SK-N-SH (cell line): ENCODE measurements at regions not wholly inside any gene's neighbourhood (a gene's known extent, or its start where the extent isn't known, plus 50 kb on each side); places are given as distances from the start of the nearest gene placed in this dataset.
A peak's percentile ranks its signal among the peaks of the same experiment; 100 is the strongest.

Experiments used
- CTCF ChIA-PET: fragments of 300-600, 350-600 bp; formaldehyde crosslinking; extraction: SDS; loops from one replicate; lab custom pipeline; 2021; lab: Yijun Ruan, JAX
- POLR2A ChIA-PET: fragments of 350-600 bp; sonication (Branson Sonifier 250); formaldehyde crosslinking; extraction: SDS; loops from one replicate; lab custom pipeline; 2020; ENCODE audit warnings: antibody characterized with exemption, inconsistent platforms; lab: Yijun Ruan, JAX
- DNase-seq: peaks from one replicate; pipeline ENCODE4 v3.0.0; 2012
- H2AFZ ChIP-seq: fragments of 200-600 bp; sonication (generic); 2 replicates; pipeline ENCODE4 v1.8.1; 2016; ENCODE audit warnings: antibody characterized with exemption, mild to moderate bottlenecking, low read depth
- H3F3A ChIP-seq: fragments of 200-600 bp; sonication (generic); replicated peaks from 2 replicates; pipeline ENCODE3; 2016; ENCODE audit warnings: antibody characterized with exemption, mild to moderate bottlenecking; ENCODE audit not compliant: insufficient read depth
- H3K27ac ChIP-seq, 2 experiments: fragments of 200-500 bp in 1 of 2; fragments of 200-600 bp in 1 of 2; sonication (Bioruptor generic) in 1 of 2; sonication (generic), shearing (Covaris generic) in 1 of 2; 2 replicates each; pipeline versions ENCODE4 v1.5.1 to v1.6.1; 2014 to 2016; ENCODE audit warnings: low read depth in 2 of 2, inconsistent platforms in 1 of 2, low read length in 1 of 2, mild to moderate bottlenecking in 1 of 2, mixed read lengths in 1 of 2
- H3K27me3 ChIP-seq: fragments of 200-600 bp; sonication (generic), shearing (Covaris generic); 2 replicates; pipeline ENCODE4 v1.6.1; 2016; ENCODE audit warnings: mixed run types; ENCODE audit not compliant: insufficient read depth
- H3K36me3 ChIP-seq, 2 experiments: fragments of 200-500 bp in 1 of 2; fragments of 200-600 bp in 1 of 2; sonication (Bioruptor generic) in 1 of 2; sonication (generic) in 1 of 2; replicated peaks in 1 of 2; 2 replicates each; pipeline versions ENCODE3 to v1.5.1; 2014 to 2016; ENCODE audit warnings: low read length in 1 of 2, mild to moderate bottlenecking in 1 of 2; ENCODE audit not compliant: insufficient read depth in 2 of 2, control insufficient read depth in 1 of 2
- H3K4me1 ChIP-seq, 2 experiments: fragments of 200-500 bp in 1 of 2; fragments of 200-600 bp in 1 of 2; sonication (Bioruptor generic) in 1 of 2; sonication (generic), shearing (Covaris generic) in 1 of 2; 2 replicates each; pipeline versions ENCODE4 v1.5.1 to v1.6.1; 2014 to 2016; ENCODE audit warnings: low read depth in 1 of 2, low read length in 1 of 2, mixed run types in 1 of 2; ENCODE audit not compliant: insufficient read depth in 2 of 2, control insufficient read depth in 1 of 2
- H3K4me2 ChIP-seq: fragments of 200-600 bp; sonication (generic), shearing (Covaris generic); 2 replicates; pipeline ENCODE4 v1.6.1; 2017; ENCODE audit warnings: mixed run types
- H3K4me3 ChIP-seq, 2 experiments: fragments of 200-500 bp in 1 of 2; fragments of 200-600 bp in 1 of 2; sonication (Bioruptor generic) in 1 of 2; sonication (generic), shearing (Covaris generic) in 1 of 2; 2 replicates each; pipeline versions ENCODE4 v1.5.1 to v1.8.1; 2014 to 2016; ENCODE audit warnings: low read depth in 2 of 2, inconsistent platforms in 1 of 2, low read length in 1 of 2, mild to moderate bottlenecking in 1 of 2, mixed read lengths in 1 of 2, moderate library complexity in 1 of 2
- H3K79me2 ChIP-seq: fragments of 200-600 bp; sonication (generic); 2 replicates; pipeline ENCODE4 v1.8.1; 2017; ENCODE audit warnings: mild to moderate bottlenecking; ENCODE audit not compliant: insufficient read depth
- H3K9ac ChIP-seq: fragments of 200-600 bp; sonication (generic); 2 replicates; pipeline ENCODE4 v1.6.1; 2017; ENCODE audit warnings: mixed run types
- H3K9me2 ChIP-seq: fragments of 200-600 bp; sonication (generic); 2 replicates; pipeline ENCODE4 v1.6.1; 2017; ENCODE audit warnings: mixed run types
- H3K9me3 ChIP-seq: fragments of 200-600 bp; sonication (generic); 2 replicates; pipeline ENCODE4 v1.6.1; 2017; ENCODE audit warnings: mixed run types, mild to moderate bottlenecking, moderate library complexity
- H4K20me1 ChIP-seq: fragments of 200-600 bp; sonication (generic); 2 replicates; pipeline ENCODE4 v1.6.1; 2017; ENCODE audit warnings: mild to moderate bottlenecking, mixed run types; ENCODE audit not compliant: insufficient read depth
- CHD2 ChIP-seq: fragments of 150-350 bp; IDR thresholded peaks from 2 replicates; pipeline ENCODE4 v1.6.1; 2018; ENCODE audit warnings: low read length; ENCODE audit not compliant: partially characterized antibody
- CTCF ChIP-seq: fragments of 200-600 bp; sonication (generic); IDR thresholded peaks from 2 replicates; pipeline ENCODE4 v1.6.1; 2017; ENCODE audit warnings: antibody characterized with exemption, mild to moderate bottlenecking, moderate library complexity
- FOSL2 ChIP-seq: IDR thresholded peaks from 2 replicates; pipeline ENCODE4 v1.4.0; 2012; ENCODE audit warnings: low read depth, mild to moderate bottlenecking, moderate library complexity, borderline replicate concordance
- FOXJ3 ChIP-seq: sonication (generic); formaldehyde crosslinking; IDR thresholded peaks from 2 replicates; pipeline ENCODE4 v1.5.1; 2020; ENCODE audit warnings: mild to moderate bottlenecking, missing genetic modification reagents
- FOXM1 ChIP-seq: IDR thresholded peaks from 2 replicates; pipeline ENCODE4 v1.4.0; 2012; ENCODE audit warnings: low read depth, mild to moderate bottlenecking
- JUND ChIP-seq: IDR thresholded peaks from 2 replicates; pipeline ENCODE4 v1.4.0; 2012
- MAX ChIP-seq: IDR thresholded peaks from 2 replicates; pipeline ENCODE4 v1.4.0; 2012; ENCODE audit warnings: low read depth
- NFIC ChIP-seq: IDR thresholded peaks from 2 replicates; pipeline ENCODE4 v1.4.0; 2012; ENCODE audit warnings: borderline replicate concordance
- PBX3 ChIP-seq: IDR thresholded peaks from 2 replicates; pipeline ENCODE4; 2012
- POLR2AphosphoS5 ChIP-seq: IDR thresholded peaks from 2 replicates; pipeline ENCODE4 v1.6.1; 2012; ENCODE audit warnings: low read depth, low read length
- RAD21 ChIP-seq: IDR thresholded peaks from 2 replicates; pipeline ENCODE4 v1.6.1; 2012; ENCODE audit warnings: mild to moderate bottlenecking, low read length
- RCOR1 ChIP-seq: fragments of 150-350 bp; IDR thresholded peaks from 2 replicates; pipeline ENCODE4 v1.6.1; 2017; ENCODE audit warnings: antibody characterized with exemption, low read length
- REST ChIP-seq: IDR thresholded peaks from 2 replicates; pipeline ENCODE4 v1.6.1; 2012; ENCODE audit warnings: mild to moderate bottlenecking, low read depth, low read length, moderate library complexity
- TCF12 ChIP-seq: IDR thresholded peaks from 2 replicates; pipeline ENCODE4 v1.4.0; 2012
- WGBS: methylation state at CpG from one replicate; pipeline ENCODE4 v1.1.6; 2017; ENCODE audit warnings: low lambda C conversion rate; 5-methylcytosine and 5-hydroxymethylcytosine counted together

GRCh38 chr12:105469701-105470100, 139.2 kb downstream of the C12orf75 start (continued):
- no peak for TF ChIP-seq CHD2

- H3K9me2 ChIP-seq, result no peaks in the 10 kb centered on the region
- TF ChIP-seq CTCF, result no peak
- TF ChIP-seq RAD21, result no peak
- no peak for TF ChIP-seq TCF12
- H3K36me3 ChIP-seq, result no peaks in the 10 kb centered on the region
- H2AFZ ChIP-seq, result peak overlapping the region; percentile 79; the same call in 1 of the 2 replicates
- peaks cover 22% of the 10 kb centered on the region for H3F3A ChIP-seq
- no peaks in the 10 kb centered on the region for H4K20me1 ChIP-seq
- WGBS, result 89% methylated on average over 2 of the region's 2 CpGs
- H3K9ac ChIP-seq, result no peak overlapping the region
- no peak for DNase-seq
- H3K27me3 ChIP-seq, result no peaks in the 10 kb centered on the region
- no peak overlapping the region for H3K4me3 ChIP-seq
- H3K27ac ChIP-seq, result peak overlapping the region in 1 of 2 experiments; percentile 48; a peak in 2 of 4 replicates
- no peaks in the 10 kb centered on the region for H3K79me2 ChIP-seq
- CTCF ChIA-PET, result no interaction called here
- H3K9me3 ChIP-seq, result no peaks in the 10 kb centered on the region
- peaks cover 2 to 4% of the 10 kb centered on the region in 2 experiments; a peak in 2 of 4 replicates for H3K4me1 ChIP-seq
- POLR2A ChIA-PET, result no interaction called here
- peak overlapping the region; percentile 11; the same call in 1 of the 2 replicates for H3K4me2 ChIP-seq
Measured at GRCh38 chr12:105470102-105470501, 139.6 kb downstream of the C12orf75 start.

GRCh38 chr12:105470601-105471000, 140.1 kb downstream of the C12orf75 start:
- H2AFZ ChIP-seq, result no peak overlapping the region
- no peaks in the 10 kb centered on the region for H3K9me2 ChIP-seq
- H3F3A ChIP-seq, result peaks cover 22% of the 10 kb centered on the region
- 72% methylated on average over 2 of the region's 2 CpGs for WGBS
- H3K4me1 ChIP-seq, result peaks cover 2 to 4% of the 10 kb centered on the region in 2 experiments; a peak in 2 of 4 replicates
- 0 out of 4 replicates have a peak overlapping the region, but pooled peaks of 1 of the 2 experiments have one; percentile 48 for H3K27ac ChIP-seq
- H4K20me1 ChIP-seq, result no peaks in the 10 kb centered on the region
- POLR2A ChIA-PET, result no interaction called here
- no peak for TF ChIP-seq RCOR1
- no peak for TF ChIP-seq FOSL2
- TF ChIP-seq FOXM1, result no peak
- no peak for TF ChIP-seq FOXJ3 (CRISPR knock-in tag)
- TF ChIP-seq TCF12, result peak; percentile 28; the same call in 1 of the 2 replicates
- TF ChIP-seq REST, result no peak
- no peak for TF ChIP-seq MAX
- no peak for TF ChIP-seq POLR2AphosphoS5
- TF ChIP-seq CHD2, result no peak
- no peak for TF ChIP-seq NFIC
- no peak for TF ChIP-seq RAD21
- TF ChIP-seq PBX3, result peak; percentile 13; the same call in 1 of the 2 replicates
- no peak for TF ChIP-seq JUND
- TF ChIP-seq, all 33 proteins: peak for 2
- Histone ChIP-seq H3K4me2 (no peak overlapping the region), H3K9me3 (no peaks in the 10 kb centered on the region), H3K36me3 (no peaks in the 10 kb centered on the region), H3K4me3 (no peak overlapping the region), H3K79me2 (no peaks in the 10 kb centered on the region), H3K27me3 (no peaks in the 10 kb centered on the region), H3K9ac (no peak overlapping the region)
- CTCF ChIA-PET, result no interaction called here
- DNase-seq, result no peak
